NCI-H2029 (cell line): ENCODE measurements at regions not wholly inside any gene's neighbourhood (a gene's known extent, or its start where the extent isn't known, plus 50 kb on each side); places are given as distances from the start of the nearest gene placed in this dataset.

Experiments
- DNase-seq: peaks from one replicate; lab custom pipeline; 2025; lab: John Stamatoyannopoulos, UW

GRCh38 chr10:83577421-83577820 is 561.9 kb upstream of the GHITM start:
- no peak for DNase-seq

- DNase-seq, result no peak
Measured at GRCh38 chr10:83580373-83581012, 558.8 kb upstream of the GHITM start.

GRCh38 chr10:83582407-83583095 is 556.8 kb upstream of the GHITM start:
- DNase-seq, result no peak

- DNase-seq, result no peak
Measured at GRCh38 chr10:83585686-83586085, 553.6 kb upstream of the GHITM start.

- no peak for DNase-seq
Measured at GRCh38 chr10:83592337-83592935, 546.9 kb upstream of the GHITM start.

- DNase-seq, result no peak
Measured at GRCh38 chr10:83603708-83604107, 535.6 kb upstream of the GHITM start.

GRCh38 chr10:83605783-83606630 is 533.3 kb upstream of the GHITM start:
- DNase-seq, result peak; percentile 2

- no peak for DNase-seq
Measured at GRCh38 chr10:83607959-83608745, 531.2 kb upstream of the GHITM start.

- DNase-seq, result no peak
Measured at GRCh38 chr10:83612050-83612449, 527.3 kb upstream of the GHITM start.

GRCh38 chr10:83612746-83613145 is 526.6 kb upstream of the GHITM start:
- no peak for DNase-seq

- DNase-seq, result no peak
Measured at GRCh38 chr10:83617172-83617571, 522.1 kb upstream of the GHITM start.

- no peak for DNase-seq
Measured at GRCh38 chr10:83617692-83618545, 521.4 kb upstream of the GHITM start.

GRCh38 chr10:83625831-83626360 is 513.4 kb upstream of the GHITM start:
- DNase-seq, result no peak

- no peak for DNase-seq
Measured at GRCh38 chr10:83632701-83633100, 506.6 kb upstream of the GHITM start.

- no peak for DNase-seq
Measured at GRCh38 chr10:83633547-83633946, 505.8 kb upstream of the GHITM start.

GRCh38 chr10:83636826-83637225 is 502.5 kb upstream of the GHITM start:
- no peak for DNase-seq

GRCh38 chr10:83647526-83647925 is 491.8 kb upstream of the GHITM start:
- DNase-seq, result no peak

- no peak for DNase-seq
Measured at GRCh38 chr10:83648201-83648600, 491.1 kb upstream of the GHITM start.

GRCh38 chr10:83649471-83649870 is 489.8 kb upstream of the GHITM start:
- DNase-seq, result no peak

- no peak for DNase-seq
Measured at GRCh38 chr10:83654689-83655088, 484.6 kb upstream of the GHITM start.

- DNase-seq, result no peak
Measured at GRCh38 chr10:83656924-83657323, 482.4 kb upstream of the GHITM start.
